T-helper 1 cell treated with Interleukin-12 subunit alpha and Interleukin-12 subunit beta and Interleukin-4 antibody, amounts not matched to agents 30 μg/mL and 1 μg/mL, for 36 hours (primary cell): ENCODE measurements at regions not wholly inside any gene's neighbourhood (a gene's known extent, or its start where the extent isn't known, plus 50 kb on each side); places are given as distances from the start of the nearest gene placed in this dataset.
"Not testable (repeated sequence)": the region's sequence is repeated elsewhere in the genome, so short reads cannot be mapped to it uniquely, and the experiment has no call there.

Experiments used
- H3K27ac Mint-ChIP-seq: one replicate; pipeline ENCODE4 v1.8.0; 2021; ENCODE audit warnings: mild to moderate bottlenecking, mixed read lengths
- H3K27me3 Mint-ChIP-seq: one replicate; pipeline ENCODE4 v1.8.0; 2021; ENCODE audit warnings: low read depth, mixed read lengths
- H3K36me3 Mint-ChIP-seq: one replicate; pipeline ENCODE4 v1.8.0; 2021; ENCODE audit warnings: low read depth, mixed read lengths
- H3K4me1 Mint-ChIP-seq: one replicate; pipeline ENCODE4 v1.8.0; 2021; ENCODE audit warnings: low read depth, mixed read lengths
- H3K4me3 Mint-ChIP-seq: one replicate; pipeline ENCODE4 v1.8.0; 2021; ENCODE audit warnings: mild to moderate bottlenecking, moderate library complexity, mixed read lengths
- H3K9me3 Mint-ChIP-seq: one replicate; pipeline ENCODE4 v1.8.0; 2021; ENCODE audit warnings: mixed read lengths

GRCh38 chr6:165849534-165850430 lies 186.7 kb upstream of the PDE10A start:
- H3K4me3 Mint-ChIP-seq = no peak overlapping the region
- no peak overlapping the region for H3K27ac Mint-ChIP-seq
- H3K36me3 Mint-ChIP-seq = no peaks in the 10 kb centered on the region
- peaks cover 59% of the 10 kb centered on the region for H3K27me3 Mint-ChIP-seq
- no peaks in the 10 kb centered on the region for H3K9me3 Mint-ChIP-seq
- no peaks in the 10 kb centered on the region for H3K4me1 Mint-ChIP-seq

GRCh38 chr6:165848086-165848426 lies 185.0 kb upstream of the PDE10A start:
- Mint-ChIP-seq H3K4me3 (no peak overlapping the region), H3K9me3 (no peaks in the 10 kb centered on the region), H3K27ac (no peak overlapping the region), H3K36me3 (no peaks in the 10 kb centered on the region), H3K4me1 (no peaks in the 10 kb centered on the region), H3K27me3 (peaks cover 59% of the 10 kb centered on the region)

- no peaks in the 10 kb centered on the region for H3K4me1 Mint-ChIP-seq
- H3K36me3 Mint-ChIP-seq = no peaks in the 10 kb centered on the region
- H3K27ac Mint-ChIP-seq = no peak overlapping the region
- no peak overlapping the region for H3K4me3 Mint-ChIP-seq
- no peaks in the 10 kb centered on the region for H3K9me3 Mint-ChIP-seq
- peaks cover 59% of the 10 kb centered on the region for H3K27me3 Mint-ChIP-seq
These were observed 184.5 kb upstream of the PDE10A start for GRCh38 chr6:165847407-165848085.

- Mint-ChIP-seq H3K36me3 (no peaks in the 10 kb centered on the region), H3K4me3 (no peak overlapping the region), H3K4me1 (no peaks in the 10 kb centered on the region), H3K27me3 (peaks cover 54% of the 10 kb centered on the region), H3K9me3 (no peaks in the 10 kb centered on the region), H3K27ac (no peak overlapping the region)
These were observed 183.3 kb upstream of the PDE10A start for GRCh38 chr6:165846123-165846966.

GRCh38 chr6:165845493-165845892 lies 182.5 kb upstream of the PDE10A start:
- Mint-ChIP-seq H3K27ac (no peak overlapping the region), H3K27me3 (peaks cover 52% of the 10 kb centered on the region), H3K4me1 (no peaks in the 10 kb centered on the region), H3K9me3 (no peaks in the 10 kb centered on the region), H3K4me3 (no peak overlapping the region), H3K36me3 (no peaks in the 10 kb centered on the region)

- Mint-ChIP-seq H3K9me3 (no peaks in the 10 kb centered on the region), H3K4me3 (no peak overlapping the region), H3K27me3 (peaks cover 47% of the 10 kb centered on the region), H3K4me1 (no peaks in the 10 kb centered on the region), H3K36me3 (no peaks in the 10 kb centered on the region), H3K27ac (no peak overlapping the region)
These were observed 181.8 kb upstream of the PDE10A start for GRCh38 chr6:165844801-165845364.

GRCh38 chr6:165844232-165844631 lies 181.2 kb upstream of the PDE10A start:
- Mint-ChIP-seq H3K27ac (no peak overlapping the region), H3K4me3 (no peak overlapping the region), H3K36me3 (no peaks in the 10 kb centered on the region), H3K4me1 (no peaks in the 10 kb centered on the region), H3K9me3 (no peaks in the 10 kb centered on the region), H3K27me3 (peaks cover 40% of the 10 kb centered on the region)

- H3K4me1 Mint-ChIP-seq = no peaks in the 10 kb centered on the region
- H3K36me3 Mint-ChIP-seq = no peaks in the 10 kb centered on the region
- no peaks in the 10 kb centered on the region for H3K9me3 Mint-ChIP-seq
- no peak overlapping the region for H3K27ac Mint-ChIP-seq
- peaks cover 39% of the 10 kb centered on the region for H3K27me3 Mint-ChIP-seq
- no peak overlapping the region for H3K4me3 Mint-ChIP-seq
These were observed 180.6 kb upstream of the PDE10A start for GRCh38 chr6:165843568-165844113.

GRCh38 chr6:165843121-165843520 lies 180.1 kb upstream of the PDE10A start:
- no peak overlapping the region for H3K27ac Mint-ChIP-seq

GRCh38 chr6:165842281-165842936 lies 179.4 kb upstream of the PDE10A start:
- Mint-ChIP-seq H3K27ac (no peak overlapping the region), H3K27me3 (peaks cover 38% of the 10 kb centered on the region), H3K4me1 (no peaks in the 10 kb centered on the region), H3K4me3 (no peak overlapping the region), H3K36me3 (no peaks in the 10 kb centered on the region), H3K9me3 (no peaks in the 10 kb centered on the region)

More at GRCh38 chr6:165843121-165843520, 180.1 kb upstream of the PDE10A start:
- Mint-ChIP-seq H3K9me3 (no peaks in the 10 kb centered on the region), H3K27me3 (peaks cover 39% of the 10 kb centered on the region), H3K36me3 (no peaks in the 10 kb centered on the region), H3K4me1 (no peaks in the 10 kb centered on the region), H3K4me3 (no peak overlapping the region)

GRCh38 chr6:165841153-165841558 lies 178.1 kb upstream of the PDE10A start:
- Mint-ChIP-seq H3K27me3 (peaks cover 28% of the 10 kb centered on the region), H3K4me3 (no peak overlapping the region), H3K9me3 (no peaks in the 10 kb centered on the region), H3K27ac (no peak overlapping the region), H3K36me3 (no peaks in the 10 kb centered on the region), H3K4me1 (no peaks in the 10 kb centered on the region)

GRCh38 chr6:165837948-165838745 lies 175.1 kb upstream of the PDE10A start:
- no peak overlapping the region for H3K27ac Mint-ChIP-seq
- no peaks in the 10 kb centered on the region for H3K36me3 Mint-ChIP-seq

GRCh38 chr6:165836648-165837047 lies 173.6 kb upstream of the PDE10A start:
- not testable (repeated sequence) for H3K36me3 Mint-ChIP-seq, H3K9me3 Mint-ChIP-seq, H3K4me1 Mint-ChIP-seq, H3K27ac Mint-ChIP-seq, H3K4me3 Mint-ChIP-seq
- peaks cover 20% of the 10 kb centered on the region for H3K27me3 Mint-ChIP-seq

More at GRCh38 chr6:165837948-165838745, 175.1 kb upstream of the PDE10A start:
- Mint-ChIP-seq H3K27me3 (peaks cover 17% of the 10 kb centered on the region), H3K4me3 (no peak overlapping the region), H3K9me3 (no peaks in the 10 kb centered on the region), H3K4me1 (no peaks in the 10 kb centered on the region)
